ENCODE measurements at regions not wholly inside any gene's neighbourhood (a gene's known extent, or its start where the extent isn't known, plus 50 kb on each side); places are given as distances from the start of the nearest gene placed in this dataset.

DNA sequence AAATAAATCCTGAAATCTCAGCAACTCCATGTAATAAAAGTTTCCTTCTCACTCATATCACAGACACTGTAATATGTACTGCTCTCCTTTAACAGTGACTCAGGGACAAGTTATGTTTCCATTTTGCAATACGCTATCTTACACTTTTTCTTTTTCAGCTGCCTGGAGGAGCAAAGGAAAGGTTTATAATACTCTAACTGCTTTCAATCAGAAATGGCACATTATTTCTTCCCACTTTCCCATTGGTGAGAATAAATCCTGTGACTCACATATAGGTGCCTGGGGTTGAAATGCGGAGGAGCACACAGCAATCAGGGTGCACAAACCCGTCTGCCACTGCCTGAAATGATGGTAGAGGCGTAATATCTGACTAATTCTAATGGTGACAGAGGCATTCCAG is 186.6 kb downstream of the HINT1 start:
- Histone ChIP-seq H3K4me1 (ENCODE audit: insufficient read depth) (peaks cover 2% of the 10 kb centered on the region), H3K79me2 (no peaks in the 10 kb centered on the region)
- 83% methylated on average over 4 of the region's 4 CpGs for WGBS (ENCODE audit: low lambda C conversion rate, missing lambda C conversion rate)

GRCh38 chr5:130976493-130976892 is 188.6 kb downstream of the HINT1 start:
- peaks cover 2% of the 10 kb centered on the region for H3K4me1 ChIP-seq (ENCODE audit: insufficient read depth)
- no peak overlapping the region for H3K4me3 ChIP-seq
- H4K20me1 ChIP-seq (ENCODE audit: insufficient read depth, poor library complexity, severe bottlenecking), result no peaks in the 10 kb centered on the region
- no peak overlapping the region for H2AFZ ChIP-seq
- H3K9me3 ChIP-seq (ENCODE audit: low read depth), result no peaks in the 10 kb centered on the region
- TF ChIP-seq EZH2 (IDR thresholded peaks at IDR 0.05; ENCODE audit: borderline replicate concordance) (no peak), EZH2phosphoT487 (IDR thresholded peaks at IDR 0.05; ENCODE audit: low read depth, severe bottlenecking, unreplicated experiment) (no peak)
- TF ChIP-seq, protein P1, sequence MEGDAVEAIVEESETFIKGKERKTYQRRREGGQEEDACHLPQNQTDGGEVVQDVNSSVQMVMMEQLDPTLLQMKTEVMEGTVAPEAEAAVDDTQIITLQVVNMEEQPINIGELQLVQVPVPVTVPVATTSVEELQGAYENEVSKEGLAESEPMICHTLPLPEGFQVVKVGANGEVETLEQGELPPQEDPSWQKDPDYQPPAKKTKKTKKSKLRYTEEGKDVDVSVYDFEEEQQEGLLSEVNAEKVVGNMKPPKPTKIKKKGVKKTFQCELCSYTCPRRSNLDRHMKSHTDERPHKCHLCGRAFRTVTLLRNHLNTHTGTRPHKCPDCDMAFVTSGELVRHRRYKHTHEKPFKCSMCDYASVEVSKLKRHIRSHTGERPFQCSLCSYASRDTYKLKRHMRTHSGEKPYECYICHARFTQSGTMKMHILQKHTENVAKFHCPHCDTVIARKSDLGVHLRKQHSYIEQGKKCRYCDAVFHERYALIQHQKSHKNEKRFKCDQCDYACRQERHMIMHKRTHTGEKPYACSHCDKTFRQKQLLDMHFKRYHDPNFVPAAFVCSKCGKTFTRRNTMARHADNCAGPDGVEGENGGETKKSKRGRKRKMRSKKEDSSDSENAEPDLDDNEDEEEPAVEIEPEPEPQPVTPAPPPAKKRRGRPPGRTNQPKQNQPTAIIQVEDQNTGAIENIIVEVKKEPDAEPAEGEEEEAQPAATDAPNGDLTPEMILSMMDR (IDR thresholded peaks at IDR 0.05; ENCODE audit: poor library complexity), result no peak
- H3K79me2 ChIP-seq, result no peaks in the 10 kb centered on the region
- H3K4me2 ChIP-seq, result no peak overlapping the region
- no peak for DNase-seq (ENCODE audit: low spot score)
- H3K27ac ChIP-seq, result no peak overlapping the region
- H3K27me3 ChIP-seq, result no peaks in the 10 kb centered on the region
- no peaks in the 10 kb centered on the region for H3K36me3 ChIP-seq (replicated peaks; ENCODE audit: insufficient read depth, low read depth)
- no peaks in the 10 kb centered on the region for H3K9me2 ChIP-seq (replicated peaks; ENCODE audit: insufficient read depth)

More for the DNA sequence above, 186.6 kb downstream of the HINT1 start:
- Histone ChIP-seq H3K27me3 (no peaks in the 10 kb centered on the region), H2AFZ (no peak overlapping the region), H3K9me3 (ENCODE audit: low read depth) (no peaks in the 10 kb centered on the region), H3K27ac (no peak overlapping the region), H4K20me1 (ENCODE audit: insufficient read depth, poor library complexity, severe bottlenecking) (no peaks in the 10 kb centered on the region), H3K9me2 (replicated peaks; ENCODE audit: insufficient read depth) (no peaks in the 10 kb centered on the region), H3K36me3 (replicated peaks; ENCODE audit: insufficient read depth, low read depth) (no peaks in the 10 kb centered on the region), H3K4me2 (no peak overlapping the region), H3K4me3 (no peak overlapping the region)
- TF ChIP-seq EZH2 (IDR thresholded peaks at IDR 0.05; ENCODE audit: borderline replicate concordance), result no peak
- TF ChIP-seq EZH2phosphoT487 (IDR thresholded peaks at IDR 0.05; ENCODE audit: low read depth, severe bottlenecking, unreplicated experiment), result no peak
- TF ChIP-seq, protein P1 (IDR thresholded peaks at IDR 0.05; ENCODE audit: poor library complexity), result no peak
- DNase-seq (ENCODE audit: low spot score), result no peak

DNA sequence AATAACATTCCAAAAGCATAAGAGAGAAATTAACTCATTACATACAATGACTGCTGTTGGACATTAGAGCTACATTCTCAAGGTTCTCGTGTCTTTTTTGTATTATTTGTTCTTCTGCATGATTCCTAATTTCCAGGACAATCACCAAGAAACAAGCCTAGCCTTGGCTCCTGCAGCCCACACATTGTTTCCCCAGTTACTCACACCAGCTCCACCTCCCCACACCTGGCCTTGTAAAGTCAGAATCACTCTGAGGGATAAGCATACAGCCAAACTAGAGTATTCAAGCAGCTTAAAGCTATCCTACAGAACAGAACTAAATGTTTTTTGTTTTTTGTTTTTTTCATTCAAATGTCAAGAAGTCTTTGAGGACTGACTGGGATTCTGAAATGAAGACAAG is 189.2 kb downstream of the HINT1 start:
- Histone ChIP-seq H2AFZ (no peak overlapping the region), H3K4me2 (no peak overlapping the region), H4K20me1 (ENCODE audit: insufficient read depth, poor library complexity, severe bottlenecking) (no peaks in the 10 kb centered on the region), H3K4me3 (no peak overlapping the region), H3K27ac (no peak overlapping the region), H3K9me2 (replicated peaks; ENCODE audit: insufficient read depth) (no peaks in the 10 kb centered on the region), H3K79me2 (no peaks in the 10 kb centered on the region), H3K27me3 (no peaks in the 10 kb centered on the region), H3K4me1 (ENCODE audit: insufficient read depth) (peaks cover 2% of the 10 kb centered on the region), H3K9me3 (ENCODE audit: low read depth) (no peaks in the 10 kb centered on the region), H3K36me3 (replicated peaks; ENCODE audit: insufficient read depth, low read depth) (no peaks in the 10 kb centered on the region)
- TF ChIP-seq, protein P1 (IDR thresholded peaks at IDR 0.05; ENCODE audit: poor library complexity), result no peak
- DNase-seq (ENCODE audit: low spot score), result no peak
- 61% methylated on average over 1 of the region's 1 CpG for whole genome bisulfite sequencing (ENCODE audit: low lambda C conversion rate, missing lambda C conversion rate)

DNA sequence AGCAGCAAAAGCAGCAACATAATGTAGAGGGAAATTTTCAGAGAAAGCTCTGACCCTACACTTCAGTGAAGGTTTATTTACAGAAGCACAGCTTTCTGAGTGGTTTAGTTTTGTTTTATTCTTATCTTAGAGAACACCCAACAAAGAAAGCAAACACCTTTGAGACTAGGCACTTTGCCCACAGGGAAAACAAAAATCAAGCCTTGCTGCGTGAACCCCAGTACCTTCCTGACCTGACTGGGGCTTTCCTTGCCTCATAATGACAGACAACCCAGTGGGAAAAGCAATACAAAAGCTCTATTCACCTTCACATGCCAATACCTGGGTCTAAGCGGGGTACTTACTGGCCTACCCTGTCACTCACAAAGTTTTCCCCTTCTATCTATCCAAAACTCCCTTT is 189.8 kb downstream of the HINT1 start:
- no peaks in the 10 kb centered on the region for H3K79me2 ChIP-seq
- H3K9me2 ChIP-seq (replicated peaks; ENCODE audit: insufficient read depth), result no peaks in the 10 kb centered on the region
- H3K27ac ChIP-seq, result no peak overlapping the region
- no peak overlapping the region for H3K4me2 ChIP-seq
- H3K4me1 ChIP-seq (ENCODE audit: insufficient read depth), result peaks cover 2% of the 10 kb centered on the region
- H3K27me3 ChIP-seq, result no peaks in the 10 kb centered on the region
- no peak overlapping the region for H2AFZ ChIP-seq
- TF ChIP-seq EZH2phosphoT487 (IDR thresholded peaks at IDR 0.05; ENCODE audit: low read depth, severe bottlenecking, unreplicated experiment) (no peak), EZH2 (IDR thresholded peaks at IDR 0.05; ENCODE audit: borderline replicate concordance) (no peak)
- TF ChIP-seq, protein P1 (IDR thresholded peaks at IDR 0.05; ENCODE audit: poor library complexity), result no peak
- no peaks in the 10 kb centered on the region for H4K20me1 ChIP-seq (ENCODE audit: insufficient read depth, poor library complexity, severe bottlenecking)
- no peak for DNase-seq (ENCODE audit: low spot score)
- no peaks in the 10 kb centered on the region for H3K36me3 ChIP-seq (replicated peaks; ENCODE audit: insufficient read depth, low read depth)
- WGBS (ENCODE audit: low lambda C conversion rate, missing lambda C conversion rate), result 80% methylated on average over 2 of the region's 2 CpGs
- H3K4me3 ChIP-seq, result no peak overlapping the region
- H3K9me3 ChIP-seq (ENCODE audit: low read depth), result no peaks in the 10 kb centered on the region

All from hepatocyte (in vitro differentiated cells).